ENCODE measurements at regions not wholly inside any gene's neighbourhood (a gene's known extent, or its start where the extent isn't known, plus 50 kb on each side); places are given as distances from the start of the nearest gene placed in this dataset.

DNA sequence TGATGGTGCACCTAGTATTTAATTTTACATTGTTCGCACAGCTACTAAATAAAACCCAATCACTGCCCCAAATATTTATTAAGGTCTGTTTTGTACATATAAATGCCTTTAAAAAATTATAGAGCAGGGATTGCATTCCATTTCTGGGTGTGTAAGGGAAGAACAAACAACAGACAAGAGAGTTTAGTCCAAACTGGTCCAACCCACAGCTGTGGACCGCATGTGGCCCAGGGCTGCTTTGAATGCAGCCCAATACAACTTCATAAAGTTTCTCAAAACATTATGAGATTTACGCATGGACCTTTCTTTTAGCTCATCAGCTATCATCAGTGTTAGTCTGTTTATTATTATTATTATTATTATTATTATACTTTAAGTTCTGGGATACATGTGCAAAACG is 114.8 kb upstream of the LRATD1 start:
- Histone ChIP-seq H3K56ac (replicated peaks; ENCODE audit: insufficient read length, low read depth, low read length) (no peak overlapping the region), H3K27me3 (replicated peaks in 1 of 4; ENCODE audit: control insufficient read depth in 3 of 4, extremely low read depth in 1 of 4, insufficient read depth in 3 of 4, low read length in 3 of 4) (no peaks in the 10 kb centered on the region), H3K4me2 (ENCODE audit: insufficient read depth in 1 of 2, low read depth in 2 of 2, low read length in 2 of 2) (no peak overlapping the region), H2AK5ac (ENCODE audit: low read depth, low read length) (no peak overlapping the region), H3K79me2 (ENCODE audit: control insufficient read depth in 1 of 2, insufficient read depth in 2 of 2, low read length in 2 of 2) (no peaks in the 10 kb centered on the region), H4K91ac (replicated peaks; ENCODE audit: insufficient read length, low read length) (no peak overlapping the region), H3K4me3 (ENCODE audit: extremely low read depth in 1 of 4, insufficient read depth in 2 of 4, low read depth in 3 of 4, low read length in 4 of 4) (no peak overlapping the region), H2AFZ (ENCODE audit: low read length) (no peak overlapping the region), H3K9me3 (ENCODE audit: insufficient read depth in 2 of 2, low read depth in 1 of 2, low read length in 1 of 2) (no peaks in the 10 kb centered on the region), H3K23ac (ENCODE audit: insufficient read length) (no peak overlapping the region), H3K23me2 (ENCODE audit: low read depth, low read length) (no peaks in the 10 kb centered on the region), H2BK12ac (ENCODE audit: low read depth, low read length) (no peak overlapping the region), H4K20me1 (replicated peaks in 1 of 2; ENCODE audit: control insufficient read depth in 1 of 2, insufficient read depth in 2 of 2, low read length in 2 of 2) (no peaks in the 10 kb centered on the region), H3K4ac (replicated peaks; ENCODE audit: insufficient read length, low read depth, low read length) (no peak overlapping the region), H2BK20ac (ENCODE audit: low read length) (no peak overlapping the region), H3K9ac (replicated peaks in 1 of 4; ENCODE audit: extremely low read depth in 1 of 4, low read depth in 3 of 4, low read length in 3 of 4) (no peak overlapping the region), H3K27ac (ENCODE audit: low read depth, low read length) (no peak overlapping the region), H3K4me1 (replicated peaks in 1 of 4; ENCODE audit: control insufficient read depth in 3 of 4, insufficient read depth in 4 of 4, low read length in 3 of 4) (peaks cover 0 to 4% (median 0%) of the 10 kb centered on the region in 4 experiments; a peak in 2 of 7 replicates), H3K36me3 (ENCODE audit: control insufficient read depth in 2 of 4, insufficient read depth in 4 of 4, low read length in 3 of 4) (no peaks in the 10 kb centered on the region), H3K14ac (ENCODE audit: insufficient read length) (no peak overlapping the region), H2BK15ac (ENCODE audit: low read length) (no peak overlapping the region), H3K18ac (ENCODE audit: extremely low read depth, low read length) (no peak overlapping the region), H4K8ac (ENCODE audit: extremely low read depth, insufficient read depth, low read length) (no peak overlapping the region), H4K5ac (ENCODE audit: insufficient read length, low read depth, low read length) (no peak overlapping the region), H2BK5ac (ENCODE audit: low read depth, low read length) (no peak overlapping the region), H2BK120ac (replicated peaks; ENCODE audit: low read depth, low read length) (no peak overlapping the region), H3K79me1 (ENCODE audit: low read depth, low read length) (no peaks in the 10 kb centered on the region)
- POLR2A ChIA-PET (ENCODE audit: partially characterized antibody) = no interaction called here
- no peak for FAIRE-seq
- 98% methylated on average over 4 of the region's 4 CpGs; no CpG with 5 or more reads in 1 of the 2 experiments for WGBS, 2 experiments (ENCODE audit: extremely low coverage in 1 of 2, insufficient coverage in 1 of 2, insufficient read length in 1 of 2, insufficient replicate concordance in 2 of 2, low coverage in 1 of 2, low lambda C conversion rate in 2 of 2, missing lambda C conversion rate in 1 of 2)
- TF ChIP-seq, protein P1, sequence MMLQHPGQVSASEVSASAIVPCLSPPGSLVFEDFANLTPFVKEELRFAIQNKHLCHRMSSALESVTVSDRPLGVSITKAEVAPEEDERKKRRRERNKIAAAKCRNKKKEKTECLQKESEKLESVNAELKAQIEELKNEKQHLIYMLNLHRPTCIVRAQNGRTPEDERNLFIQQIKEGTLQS (IDR thresholded peaks at IDR 0.05; ENCODE audit: insufficient read depth, low read depth, low read length) = no peak
- no peak for TF ChIP-seq POLR2AphosphoS5 (IDR thresholded peaks at IDR 0.05; ENCODE audit: low read depth, low read length)
- no peak for TF ChIP-seq FOSL1 (IDR thresholded peaks at IDR 0.05; ENCODE audit: insufficient read depth, low read depth, low read length)
- TF ChIP-seq CEBPB (IDR thresholded peaks at IDR 0.05; ENCODE audit: low read depth, low read length) = no peak
- no peak for TF ChIP-seq SIX5 (IDR thresholded peaks at IDR 0.05; ENCODE audit: low read depth, low read length)
- no peak for TF ChIP-seq HDAC6 (IDR thresholded peaks at IDR 0.05; ENCODE audit: low read depth, low read length)
- DNase-seq (ENCODE audit: low read depth in 1 of 2, low spot score in 2 of 2) = no peak
- CTCF ChIA-PET (ENCODE audit: partially characterized antibody) = interaction anchor here (0.6 kb wide), 1 partner anchor 15 kb away, joined by 3 read pairs; no protein-coding TSS in a partner anchor

All from H1 (cell line).